NCI-H1048 (cell line): ENCODE measurements at regions not wholly inside any gene's neighbourhood (a gene's known extent, or its start where the extent isn't known, plus 50 kb on each side); places are given as distances from the start of the nearest gene placed in this dataset.
"Not testable (repeated sequence)": the region's sequence is repeated elsewhere in the genome, so short reads cannot be mapped to it uniquely, and the experiment has no call there.

Experiments used
- DNase-seq: peaks from one replicate; lab custom pipeline; 2025; lab: John Stamatoyannopoulos, UW

GRCh38 chr9:81430727-81431126 lies 258.6 kb downstream of the TLE1 start:
- no peak for DNase-seq

GRCh38 chr9:81427870-81428269 lies 261.5 kb downstream of the TLE1 start:
- no peak for DNase-seq

- no peak for DNase-seq
Observed at GRCh38 chr9:81424431-81424830, 264.9 kb downstream of the TLE1 start.

GRCh38 chr9:81423589-81424326 lies 265.6 kb downstream of the TLE1 start:
- DNase-seq = no peak

GRCh38 chr9:81421090-81421489 lies 268.3 kb downstream of the TLE1 start:
- DNase-seq = not testable (repeated sequence)

- DNase-seq = no peak
Observed at GRCh38 chr9:81420024-81420423, 269.3 kb downstream of the TLE1 start.

GRCh38 chr9:81417941-81418340 lies 271.4 kb downstream of the TLE1 start:
- no peak for DNase-seq

- DNase-seq = no peak
Observed at GRCh38 chr9:81417299-81417675, 272.1 kb downstream of the TLE1 start.

GRCh38 chr9:81416476-81417298 lies 272.7 kb downstream of the TLE1 start:
- no peak for DNase-seq

GRCh38 chr9:81414836-81415235 lies 274.5 kb downstream of the TLE1 start:
- no peak for DNase-seq

GRCh38 chr9:81411961-81412360 lies 277.4 kb downstream of the TLE1 start:
- no peak for DNase-seq

GRCh38 chr9:81410201-81410600 lies 279.1 kb downstream of the TLE1 start:
- DNase-seq = no peak

GRCh38 chr9:81408951-81409350 lies 280.4 kb downstream of the TLE1 start:
- no peak for DNase-seq

GRCh38 chr9:81404931-81405598 lies 284.3 kb downstream of the TLE1 start:
- DNase-seq = no peak

GRCh38 chr9:81397481-81398381 lies 291.6 kb downstream of the TLE1 start:
- no peak for DNase-seq

GRCh38 chr9:81396528-81396927 lies 292.8 kb downstream of the TLE1 start:
- no peak for DNase-seq

- DNase-seq = no peak
Observed at GRCh38 chr9:81395676-81396054, 293.7 kb downstream of the TLE1 start.

GRCh38 chr9:81394881-81395675 lies 294.3 kb downstream of the TLE1 start:
- no peak for DNase-seq

- DNase-seq = no peak
Observed at GRCh38 chr9:81393985-81394811, 295.1 kb downstream of the TLE1 start.

GRCh38 chr9:81391457-81391825 lies 297.9 kb downstream of the TLE1 start:
- no peak for DNase-seq
